HEK293 (cell line): ENCODE measurements at regions not wholly inside any gene's neighbourhood (a gene's known extent, or its start where the extent isn't known, plus 50 kb on each side); places are given as distances from the start of the nearest gene placed in this dataset.

Experiments used
- BCL11B ChIP-seq: fragments of 450-650 bp; formaldehyde crosslinking; IDR thresholded peaks from 2 replicates; pipeline ENCODE4 v1.5.1; 2016; ENCODE audit warnings: low read depth, missing biosample characterization, missing genetic modification characterization
- CTCF ChIP-seq: fragments of 450-650 bp; formaldehyde crosslinking; IDR thresholded peaks from 2 replicates; pipeline ENCODE4 v1.5.1; 2016; ENCODE audit warnings: missing biosample characterization, missing genetic modification characterization
- KLF16 ChIP-seq: fragments of 450-650 bp; formaldehyde crosslinking; IDR thresholded peaks from 2 replicates; pipeline ENCODE4 v1.5.1; 2017; ENCODE audit warnings: missing biosample characterization, missing genetic modification characterization
- SCRT1 ChIP-seq: fragments of 450-650 bp; formaldehyde crosslinking; IDR thresholded peaks from 2 replicates; pipeline ENCODE4 v1.5.1; 2016; ENCODE audit warnings: missing biosample characterization, missing genetic modification characterization, borderline replicate concordance
- TCF7L2 ChIP-seq: IDR thresholded peaks from 2 replicates; pipeline ENCODE4 v1.6.1; 2011; ENCODE audit warnings: low read depth, mild to moderate bottlenecking, inconsistent platforms, low read length, moderate library complexity, borderline replicate concordance
- ZFP41 ChIP-seq: fragments of 450-650 bp; formaldehyde crosslinking; IDR thresholded peaks from 2 replicates; pipeline ENCODE4 v1.5.1; 2016; ENCODE audit warnings: missing biosample characterization, missing genetic modification characterization, borderline replicate concordance
- ZIC2 ChIP-seq: fragments of 450-650 bp; formaldehyde crosslinking; IDR thresholded peaks from 2 replicates; pipeline ENCODE4 v1.5.1; 2016; ENCODE audit warnings: missing biosample characterization, missing genetic modification characterization
- ZNF174 ChIP-seq: fragments of 450-650 bp; formaldehyde crosslinking; IDR thresholded peaks from 2 replicates; pipeline ENCODE4 v1.5.0; 2017; ENCODE audit warnings: missing biosample characterization, mild to moderate bottlenecking, missing genetic modification characterization
- ZNF274 ChIP-seq, 2 experiments: fragments of 200-500 bp in 1 of 2; fragments of 450-650 bp in 1 of 2; sonication (Bioruptor generic) in 1 of 2; formaldehyde crosslinking in 1 of 2; IDR thresholded peaks; 2 replicates each; pipeline versions ENCODE4 v1.5.1 to v1.6.1; 2014 to 2016; ENCODE audit warnings: borderline replicate concordance in 1 of 2, inconsistent platforms in 1 of 2, low read length in 1 of 2, missing biosample characterization in 1 of 2, missing genetic modification characterization in 1 of 2
- ZNF530 ChIP-seq: fragments of 450-650 bp; formaldehyde crosslinking; IDR thresholded peaks from 2 replicates; pipeline ENCODE4 v1.5.1; 2016; ENCODE audit warnings: low read depth, missing biosample characterization, missing genetic modification characterization
- ZNF658 ChIP-seq: fragments of 450-650 bp; formaldehyde crosslinking; IDR thresholded peaks from 2 replicates; pipeline ENCODE4; 2016; ENCODE audit warnings: missing biosample characterization, missing genetic modification characterization
- TF ChIP-seq, protein P1 (sequence below): fragments of 450-650 bp; formaldehyde crosslinking; IDR thresholded peaks from 2 replicates; pipeline ENCODE4 v1.5.1; 2016; ENCODE audit warnings: missing biosample characterization, missing genetic modification characterization, borderline replicate concordance

- TF ChIP-seq ZIC2 (no peak), ZNF174 (no peak), ZNF274 (IDR thresholded peaks at IDR 0.05; ENCODE audit: low read length) (no peak), ZNF274 (tag by site-specific recombination; IDR thresholded peaks at IDR 0.05; ENCODE audit: borderline replicate concordance) (no peak), CTCF (no peak), SCRT1 (tag by site-specific recombination) (no peak), BCL11B (tag by site-specific recombination) (no peak), KLF16 (tag by site-specific recombination) (no peak), ZFP41 (tag by site-specific recombination) (no peak), ZNF658 (tag by site-specific recombination) (no peak), TCF7L2 (no peak), ZNF530 (tag by site-specific recombination) (no peak)
- TF ChIP-seq, protein P1, sequence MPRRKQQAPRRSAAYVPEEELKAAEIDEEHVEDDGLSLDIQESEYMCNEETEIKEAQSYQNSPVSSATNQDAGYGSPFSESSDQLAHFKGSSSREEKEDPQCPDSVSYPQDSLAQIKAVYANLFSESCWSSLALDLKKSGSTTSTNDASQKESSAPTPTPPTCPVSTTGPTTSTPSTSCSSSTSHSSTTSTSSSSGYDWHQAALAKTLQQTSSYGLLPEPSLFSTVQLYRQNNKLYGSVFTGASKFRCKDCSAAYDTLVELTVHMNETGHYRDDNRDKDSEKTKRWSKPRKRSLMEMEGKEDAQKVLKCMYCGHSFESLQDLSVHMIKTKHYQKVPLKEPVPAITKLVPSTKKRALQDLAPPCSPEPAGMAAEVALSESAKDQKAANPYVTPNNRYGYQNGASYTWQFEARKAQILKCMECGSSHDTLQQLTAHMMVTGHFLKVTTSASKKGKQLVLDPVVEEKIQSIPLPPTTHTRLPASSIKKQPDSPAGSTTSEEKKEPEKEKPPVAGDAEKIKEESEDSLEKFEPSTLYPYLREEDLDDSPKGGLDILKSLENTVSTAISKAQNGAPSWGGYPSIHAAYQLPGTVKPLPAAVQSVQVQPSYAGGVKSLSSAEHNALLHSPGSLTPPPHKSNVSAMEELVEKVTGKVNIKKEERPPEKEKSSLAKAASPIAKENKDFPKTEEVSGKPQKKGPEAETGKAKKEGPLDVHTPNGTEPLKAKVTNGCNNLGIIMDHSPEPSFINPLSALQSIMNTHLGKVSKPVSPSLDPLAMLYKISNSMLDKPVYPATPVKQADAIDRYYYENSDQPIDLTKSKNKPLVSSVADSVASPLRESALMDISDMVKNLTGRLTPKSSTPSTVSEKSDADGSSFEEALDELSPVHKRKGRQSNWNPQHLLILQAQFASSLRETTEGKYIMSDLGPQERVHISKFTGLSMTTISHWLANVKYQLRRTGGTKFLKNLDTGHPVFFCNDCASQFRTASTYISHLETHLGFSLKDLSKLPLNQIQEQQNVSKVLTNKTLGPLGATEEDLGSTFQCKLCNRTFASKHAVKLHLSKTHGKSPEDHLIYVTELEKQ (tag by site-specific recombination): no peak
Observed at GRCh38 chr5:54360925-54361662, 50.7 kb upstream of the ARL15 start.
